GM12878 (cell line): ENCODE measurements at regions not wholly inside any gene's neighbourhood (a gene's known extent, or its start where the extent isn't known, plus 50 kb on each side); places are given as distances from the start of the nearest gene placed in this dataset.

Experiments
- BCL3 ChIP-seq: IDR thresholded peaks from 2 replicates; pipeline ENCODE4 v1.6.1; 2011; ENCODE audit warnings: borderline replicate concordance, low read depth, mild to moderate bottlenecking, moderate library complexity, low read length; ENCODE audit not compliant: insufficient read depth, poor library complexity, severe bottlenecking
- CHD2 ChIP-seq: IDR thresholded peaks from 2 replicates; pipeline ENCODE4 v1.6.1; 2011; ENCODE audit warnings: low read depth, low read length, improper control_type of control experiment, borderline replicate concordance
- CTCF ChIP-seq, 3 experiments: IDR thresholded peaks in 2 of 3; conservative IDR thresholded peaks in 1 of 3; 2 replicates each; pipeline ENCODE4 v1.5.1; 2011; ENCODE audit warnings: low read depth in 3 of 3, low read length in 3 of 3, mild to moderate bottlenecking in 3 of 3, control low read depth in 2 of 3, moderate library complexity in 2 of 3, inconsistent platforms in 1 of 3, mixed read lengths in 1 of 3; ENCODE audit not compliant: control insufficient read depth in 2 of 3, insufficient read depth in 1 of 3; ENCODE audit errors: extremely low read depth in 1 of 3
- EZH2 ChIP-seq: IDR thresholded peaks from 2 replicates; pipeline ENCODE4 v1.6.1; 2012; ENCODE audit warnings: low read depth, mild to moderate bottlenecking, control low read depth, inconsistent platforms, low read length, borderline replicate concordance; ENCODE audit not compliant: control insufficient read depth
- JUND ChIP-seq: IDR thresholded peaks from 2 replicates; pipeline ENCODE4 v1.6.1; 2012; ENCODE audit warnings: low read depth, mild to moderate bottlenecking, low read length, improper control_type of control experiment, moderate library complexity
- MAX ChIP-seq: IDR thresholded peaks from 2 replicates; pipeline ENCODE4 v1.6.1; 2012; ENCODE audit warnings: low read depth, low read length, improper control_type of control experiment
- MXI1 ChIP-seq: fragments of 150-350 bp; IDR thresholded peaks from 2 replicates; pipeline ENCODE4 v1.6.1; 2011; ENCODE audit warnings: low read depth, mild to moderate bottlenecking, inconsistent platforms, low read length, improper control_type of control experiment
- POLR2A ChIP-seq: IDR thresholded peaks from 2 replicates; pipeline ENCODE4 v1.6.1; 2011; ENCODE audit warnings: low read depth, mild to moderate bottlenecking, low read length
- RELA ChIP-seq: fragments of 450-650 bp; IDR thresholded peaks from 2 replicates; pipeline ENCODE4 v1.8.0; 2014; ENCODE audit warnings: borderline replicate concordance; ENCODE audit not compliant: partially characterized antibody
- REST ChIP-seq: IDR thresholded peaks from 2 replicates; pipeline ENCODE4 v1.6.1; 2012; ENCODE audit warnings: mild to moderate bottlenecking, low read depth, low read length
- SMC3 ChIP-seq: IDR thresholded peaks from 2 replicates; pipeline ENCODE4 v1.6.1; 2011; ENCODE audit warnings: low read length, improper control_type of control experiment, borderline replicate concordance
- SUZ12 ChIP-seq: fragments of 200-600 bp; sonication (generic); IDR thresholded peaks from one replicate; pipeline ENCODE4 v1.6.1; 2018; ENCODE audit warnings: antibody characterized with exemption, mild to moderate bottlenecking; ENCODE audit not compliant: unreplicated experiment
- ZNF274 ChIP-seq: IDR thresholded peaks from one replicate; pipeline ENCODE4 v1.8.0; 2011; ENCODE audit not compliant: insufficient read length, insufficient read depth

GRCh38 chr9:78756813-78757510 lies 460.0 kb downstream of the PSAT1 start:
- no peak for TF ChIP-seq JUND
- TF ChIP-seq MXI1: no peak
- no peak for TF ChIP-seq POLR2A
- no peak for TF ChIP-seq RELA
- no peak for TF ChIP-seq ZNF274
- no peak for TF ChIP-seq SUZ12
- TF ChIP-seq CHD2: no peak
- no peak for TF ChIP-seq EZH2
- TF ChIP-seq SMC3: no peak
- TF ChIP-seq BCL3: no peak
- TF ChIP-seq REST: no peak
- no peak for TF ChIP-seq CTCF (IDR thresholded peaks at IDR 0.05 in 2 of 3, conservative IDR thresholded peaks at IDR 0.05 in 1 of 3; ENCODE audit: control insufficient read depth in 2 of 3, extremely low read depth in 1 of 3, insufficient read depth in 1 of 3, low read depth in 3 of 3, low read length in 3 of 3)
- TF ChIP-seq MAX: no peak
